MM.1S (cell line): ENCODE measurements at regions not wholly inside any gene's neighbourhood (a gene's known extent, or its start where the extent isn't known, plus 50 kb on each side); places are given as distances from the start of the nearest gene placed in this dataset.

Experiments used
- DNase-seq: peaks from one replicate; pipeline ENCODE4 v3.0.0-alpha.2; 2015
- H2AFZ ChIP-seq: fragments of 300-600 bp; sonication (generic); 2 replicates; pipeline ENCODE4 v1.6.0; 2016; ENCODE audit warnings: antibody characterized with exemption, low read length
- H3F3A ChIP-seq: fragments of 300-600 bp; sonication (generic); 2 replicates; pipeline ENCODE4 v1.6.1; 2016; ENCODE audit warnings: mild to moderate bottlenecking, antibody characterized with exemption, low read length, moderate library complexity, mixed read lengths; ENCODE audit not compliant: insufficient read depth
- H3K27ac ChIP-seq: fragments of 300-600 bp; sonication (generic); 2 replicates; pipeline ENCODE4 v1.5.1; 2016; ENCODE audit warnings: mild to moderate bottlenecking, low read length
- H3K27me3 ChIP-seq: fragments of 300-600 bp; sonication (generic); replicated peaks from 2 replicates; pipeline ENCODE4 v1.6.0; 2016; ENCODE audit warnings: low read length; ENCODE audit not compliant: insufficient read depth
- H3K36me3 ChIP-seq: fragments of 300-600 bp; sonication (generic); replicated peaks from 2 replicates; pipeline ENCODE4 v1.6.1; 2016; ENCODE audit warnings: mild to moderate bottlenecking, low read length, mixed read lengths; ENCODE audit not compliant: insufficient read depth
- H3K4me1 ChIP-seq: fragments of 300-600 bp; sonication (generic); 2 replicates; pipeline ENCODE4 v1.6.1; 2016; ENCODE audit warnings: low read length, mixed read lengths
- H3K4me2 ChIP-seq: fragments of 300-600 bp; sonication (generic); 2 replicates; pipeline ENCODE4 v1.6.0; 2016; ENCODE audit warnings: low read depth, low read length
- H3K4me3 ChIP-seq: fragments of 300-600 bp; sonication (generic); 2 replicates; pipeline ENCODE4 v1.5.1; 2016; ENCODE audit warnings: low read length, mixed read lengths
- H3K79me2 ChIP-seq: fragments of 300-600 bp; sonication (generic); 2 replicates; pipeline ENCODE4 v1.6.1; 2016; ENCODE audit warnings: mixed run types, low read length, mixed read lengths
- H3K9ac ChIP-seq: fragments of 300-600 bp; sonication (generic); 2 replicates; pipeline ENCODE4 v1.6.1; 2016; ENCODE audit warnings: low read length, mixed read lengths
- H3K9me2 ChIP-seq: fragments of 300-600 bp; sonication (generic); replicated peaks from 2 replicates; pipeline ENCODE4 v1.6.1; 2016; ENCODE audit warnings: mild to moderate bottlenecking, low read length, mixed read lengths; ENCODE audit not compliant: insufficient read depth
- H3K9me3 ChIP-seq: fragments of 300-600 bp; sonication (generic); replicated peaks from 2 replicates; pipeline ENCODE4 v1.6.1; 2016; ENCODE audit warnings: mild to moderate bottlenecking, low read length, mixed read lengths; ENCODE audit not compliant: insufficient read depth
- H4K20me1 ChIP-seq: fragments of 300-600 bp; sonication (generic); 2 replicates; pipeline ENCODE4 v1.6.1; 2016; ENCODE audit warnings: mild to moderate bottlenecking, low read length, moderate library complexity, mixed read lengths; ENCODE audit not compliant: insufficient read depth
- CTCF ChIP-seq: fragments of 300-600 bp; sonication (generic); IDR thresholded peaks from 2 replicates; pipeline ENCODE4 v1.5.1; 2016; ENCODE audit warnings: antibody characterized with exemption, low read length, mixed read lengths
- EZH2 ChIP-seq: fragments of 300-600 bp; sonication (generic); optimal IDR thresholded peaks from 2 replicates; pipeline ENCODE3; 2017; ENCODE audit warnings: low read depth, mild to moderate bottlenecking, antibody characterized with exemption, low read length, mixed read lengths
- EZH2phosphoT487 ChIP-seq: fragments of 300-600 bp; sonication (generic); IDR thresholded peaks from 2 replicates; pipeline ENCODE4 v1.6.1; 2018; ENCODE audit warnings: antibody characterized with exemption, low read length

DNA sequence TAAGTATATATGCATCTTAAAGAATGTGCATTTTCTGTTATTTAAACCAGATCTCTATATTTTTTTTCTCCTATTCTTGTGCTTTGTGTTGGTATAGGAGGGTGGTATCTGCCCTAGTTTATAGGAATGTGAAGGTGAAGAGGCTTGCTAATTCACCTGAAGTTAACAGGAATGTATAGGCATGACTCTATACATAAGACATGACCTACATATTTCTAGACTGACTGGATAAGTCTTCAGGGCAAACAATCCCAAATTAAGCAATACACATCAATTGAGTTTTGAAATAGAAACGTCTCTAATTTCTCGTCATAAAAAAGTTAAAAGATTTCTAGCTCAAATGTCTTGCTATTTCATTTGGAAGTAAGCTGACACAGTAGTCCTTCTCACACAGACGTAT lies 410.0 kb downstream of the DIPK2A start:
- H3K4me3 ChIP-seq, result no peak overlapping the region
- H3K79me2 ChIP-seq, result no peaks in the 10 kb centered on the region
- H3K27me3 ChIP-seq, result no peaks in the 10 kb centered on the region
- TF ChIP-seq EZH2 (no peak), EZH2phosphoT487 (no peak), CTCF (no peak)
- no peaks in the 10 kb centered on the region for H3K9me2 ChIP-seq
- no peak overlapping the region for H3K9ac ChIP-seq
- H3F3A ChIP-seq, result no peaks in the 10 kb centered on the region
- H4K20me1 ChIP-seq, result no peaks in the 10 kb centered on the region
- H2AFZ ChIP-seq, result no peak overlapping the region
- H3K4me2 ChIP-seq, result no peak overlapping the region
- DNase-seq, result no peak
- H3K4me1 ChIP-seq, result no peaks in the 10 kb centered on the region
- no peak overlapping the region for H3K27ac ChIP-seq
- no peaks in the 10 kb centered on the region for H3K36me3 ChIP-seq
- H3K9me3 ChIP-seq, result no peaks in the 10 kb centered on the region

- no peaks in the 10 kb centered on the region for H3F3A ChIP-seq
- no peaks in the 10 kb centered on the region for H3K4me1 ChIP-seq
- no peak overlapping the region for H3K27ac ChIP-seq
- no peak overlapping the region for H3K4me3 ChIP-seq
- H3K79me2 ChIP-seq, result no peaks in the 10 kb centered on the region
- H3K9ac ChIP-seq, result no peak overlapping the region
- no peaks in the 10 kb centered on the region for H3K27me3 ChIP-seq
- H2AFZ ChIP-seq, result no peak overlapping the region
- TF ChIP-seq EZH2phosphoT487, result no peak
- no peak for TF ChIP-seq CTCF
- no peak for TF ChIP-seq EZH2
- no peak overlapping the region for H3K4me2 ChIP-seq
- no peaks in the 10 kb centered on the region for H3K36me3 ChIP-seq
- no peaks in the 10 kb centered on the region for H3K9me2 ChIP-seq
- no peaks in the 10 kb centered on the region; the same call in 1 of the 2 replicates for H3K9me3 ChIP-seq
- no peak for DNase-seq
- no peaks in the 10 kb centered on the region for H4K20me1 ChIP-seq
These were observed 412.8 kb downstream of the DIPK2A start for GRCh38 chr3:144384241-144384979.

DNA sequence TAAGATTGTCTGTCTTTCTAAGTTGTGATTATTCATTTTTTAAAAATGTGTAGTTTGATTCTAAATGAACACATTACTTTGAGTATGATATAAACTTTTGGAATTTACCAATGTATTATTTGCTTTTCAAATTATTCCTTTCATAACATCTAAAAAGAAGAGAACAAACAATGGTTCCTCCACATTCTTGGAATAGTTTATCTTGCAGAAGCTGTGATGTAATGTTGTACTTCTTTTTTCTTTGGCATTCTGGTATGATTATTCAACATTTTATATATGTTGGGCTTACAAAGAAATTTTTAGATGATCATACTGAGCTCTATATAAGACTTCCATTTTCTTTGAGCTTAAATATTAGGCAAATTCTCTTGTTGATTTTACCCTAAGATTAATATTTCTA lies 419.2 kb downstream of the DIPK2A start:
- Histone ChIP-seq H4K20me1 (no peaks in the 10 kb centered on the region), H3K9ac (no peak overlapping the region), H3K9me3 (no peaks in the 10 kb centered on the region; the same call in 1 of the 2 replicates), H3K27ac (no peak overlapping the region), H3K79me2 (no peaks in the 10 kb centered on the region), H3K36me3 (no peaks in the 10 kb centered on the region), H3K4me1 (no peaks in the 10 kb centered on the region), H3K4me3 (no peak overlapping the region), H3K4me2 (no peak overlapping the region), H3K9me2 (no peaks in the 10 kb centered on the region), H3F3A (no peaks in the 10 kb centered on the region), H2AFZ (no peak overlapping the region), H3K27me3 (no peaks in the 10 kb centered on the region)
- TF ChIP-seq EZH2phosphoT487 (no peak), CTCF (no peak), EZH2 (no peak)
- DNase-seq, result no peak
